GM21576 (cell line): ENCODE measurements at regions not wholly inside any gene's neighbourhood (a gene's known extent, or its start where the extent isn't known, plus 50 kb on each side); places are given as distances from the start of the nearest gene placed in this dataset.

Experiments
- ATAC-seq: cut with Tn5 transposase; IDR thresholded peaks from one replicate; pipeline ENCODE4 v1.9.1; 2021; ENCODE audit warnings: mild to moderate bottlenecking, moderate library complexity; ENCODE audit not compliant: unreplicated experiment

DNA sequence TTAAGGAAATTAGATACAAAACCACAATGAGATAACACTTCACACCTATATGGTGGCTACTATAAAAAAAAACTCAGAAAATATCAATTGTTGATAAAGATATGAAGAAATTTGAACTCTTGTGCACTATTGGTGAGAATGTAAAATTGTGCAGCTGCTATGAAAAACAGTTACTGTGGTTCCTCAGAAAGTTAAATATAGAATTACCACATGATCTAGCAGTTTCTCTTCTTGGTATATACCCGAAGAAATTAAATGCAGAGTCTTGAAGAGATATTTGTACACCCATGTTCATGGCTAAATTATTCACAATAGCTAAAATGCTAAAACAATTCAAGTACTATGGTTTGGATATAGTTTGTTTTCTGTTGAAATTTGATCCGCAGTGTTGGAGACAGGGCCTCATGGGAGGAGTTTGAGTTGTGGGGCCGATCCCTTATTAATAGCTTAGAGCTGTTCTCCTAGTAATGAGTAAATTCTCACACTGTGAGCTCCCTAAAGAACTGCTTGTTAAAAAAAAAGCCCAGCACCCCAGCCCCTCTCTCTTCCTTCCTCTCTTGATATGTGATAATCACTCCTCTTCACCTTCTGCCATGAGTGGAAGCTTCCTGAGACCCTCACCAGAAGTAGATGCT, 1412.1 kb downstream of the PLA2G4A start:
- ATAC-seq = no peak

DNA sequence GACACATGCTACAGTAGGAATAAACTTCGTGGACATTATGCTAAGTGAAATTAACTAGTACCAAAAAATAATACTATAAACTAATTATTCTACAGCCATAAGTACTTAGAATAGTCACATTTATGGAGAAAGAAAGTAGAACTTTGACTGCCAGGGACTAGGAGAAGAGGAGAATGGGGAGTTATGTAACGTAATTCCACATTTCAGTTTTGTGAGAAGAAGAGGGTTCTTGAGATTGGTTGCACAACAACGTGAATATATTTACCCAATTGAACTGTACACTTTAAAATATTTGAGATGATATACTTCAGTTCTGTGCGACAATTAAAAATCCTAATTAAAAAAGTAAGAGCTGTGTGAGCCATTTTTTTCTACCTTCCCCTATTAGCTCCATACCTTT, 1412.9 kb downstream of the PLA2G4A start:
- no peak for ATAC-seq

DNA sequence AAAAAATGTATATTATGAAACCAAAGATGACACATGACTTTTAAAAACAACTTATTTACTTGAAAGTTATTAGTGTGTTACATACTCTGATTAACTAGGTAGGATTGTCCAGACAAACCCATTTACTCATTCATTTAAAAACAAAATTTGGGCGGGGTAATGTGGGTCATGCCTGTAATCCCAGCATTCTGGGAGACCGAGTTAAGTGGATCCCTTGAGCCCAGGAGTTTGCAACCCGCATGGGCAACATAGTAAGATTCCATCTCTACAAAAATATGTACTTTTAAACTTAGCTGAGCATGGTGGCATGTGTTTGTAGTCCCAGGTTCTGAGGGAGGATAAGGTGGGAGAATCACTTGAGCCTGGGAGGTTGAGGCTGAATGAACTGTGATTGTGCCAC, 1414.7 kb downstream of the PLA2G4A start:
- no peak for ATAC-seq

DNA sequence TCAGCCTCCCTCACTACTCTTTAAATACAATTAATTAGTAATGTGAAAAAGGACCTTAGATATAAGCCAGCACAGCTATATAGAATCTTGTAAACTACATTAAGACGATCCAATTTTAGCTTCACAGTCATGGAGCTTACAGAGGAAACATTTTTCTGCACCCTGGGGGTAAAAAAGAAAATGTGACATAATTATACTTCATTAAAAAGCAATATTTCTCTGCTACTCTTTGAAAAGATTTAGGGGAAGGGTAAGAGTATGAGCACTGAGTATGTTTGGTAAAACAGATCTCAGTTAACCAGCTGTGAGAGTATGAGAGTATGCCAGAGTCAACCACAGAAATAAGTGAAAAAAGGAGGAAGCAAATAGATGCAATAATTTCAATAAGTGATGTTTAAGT, 1415.9 kb downstream of the PLA2G4A start:
- ATAC-seq = no peak

DNA sequence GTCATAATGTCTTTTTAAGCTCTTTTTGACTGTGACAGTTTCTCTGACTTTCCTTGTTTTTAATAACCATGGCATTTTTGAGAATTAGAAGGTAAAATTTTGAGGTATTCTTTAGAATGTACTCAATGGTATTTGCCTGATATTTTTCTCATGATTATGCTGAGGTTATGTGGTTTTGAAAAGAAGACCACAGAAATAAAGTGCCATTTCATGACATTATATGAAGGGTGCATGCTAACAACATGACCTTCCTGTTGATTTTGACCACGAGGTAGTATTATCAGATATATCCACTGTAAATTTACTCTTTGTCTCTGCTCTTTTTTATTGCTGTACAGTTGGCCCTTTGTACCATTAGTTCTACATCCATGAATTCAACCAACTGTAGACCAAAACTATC, 1418.5 kb downstream of the PLA2G4A start:
- ATAC-seq = no peak

DNA sequence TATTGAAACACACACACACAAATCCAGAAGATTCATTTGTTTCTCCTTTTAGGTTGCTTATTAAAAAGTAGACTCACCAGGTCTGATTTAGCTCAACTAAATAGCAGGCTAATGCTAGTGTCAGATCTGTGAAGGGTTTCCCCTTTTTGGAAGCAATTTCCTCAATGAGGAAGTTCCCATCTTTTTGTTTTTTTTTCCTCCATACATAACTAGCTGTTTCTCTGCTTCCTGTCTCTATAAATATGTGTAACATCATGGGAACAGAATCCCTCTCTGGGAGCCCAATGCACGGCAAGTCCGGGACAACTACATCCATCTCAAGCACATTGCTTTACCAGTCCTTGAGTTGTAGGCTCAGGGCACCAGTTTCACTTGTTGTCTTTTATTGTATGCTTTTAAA, 1421.1 kb downstream of the PLA2G4A start:
- no peak for ATAC-seq

DNA sequence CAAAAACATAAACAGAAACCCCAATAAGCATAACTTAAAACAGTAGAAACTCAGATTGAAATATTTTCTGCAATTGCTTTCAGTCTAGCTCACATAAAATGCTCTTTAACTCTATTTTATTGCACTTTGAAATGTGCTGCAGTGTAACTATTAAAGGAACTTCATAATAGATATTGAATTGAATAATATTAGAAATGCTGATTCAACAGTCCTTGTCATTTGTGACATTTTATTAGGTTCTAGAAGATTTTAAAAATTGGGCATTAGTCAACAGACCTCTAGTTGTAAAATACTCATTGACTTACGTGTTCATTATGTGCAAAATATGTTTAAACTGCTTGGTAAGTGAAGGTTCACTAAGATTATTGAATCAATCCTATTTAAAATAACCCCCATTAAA, 1422.3 kb downstream of the PLA2G4A start:
- no peak for ATAC-seq

DNA sequence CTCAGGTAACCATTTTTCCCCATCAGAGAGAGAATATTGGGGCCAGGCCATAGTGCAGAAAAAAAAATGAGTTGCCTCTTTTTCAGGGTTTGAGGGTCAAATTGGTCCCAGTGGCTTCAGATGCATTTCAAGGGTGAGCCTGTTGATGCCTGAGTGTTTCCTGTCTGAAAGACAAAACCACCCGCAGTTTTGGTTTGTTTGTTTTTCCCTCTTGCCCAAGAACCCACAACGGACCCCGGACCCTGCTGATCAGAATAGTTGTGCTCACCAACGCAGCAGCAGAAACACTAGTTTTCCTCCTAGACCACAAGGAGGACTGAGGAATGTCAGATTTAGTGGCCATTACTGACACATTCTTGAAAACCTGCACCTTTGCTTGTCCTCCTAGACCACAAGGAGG, 1433.1 kb downstream of the PLA2G4A start:
- ATAC-seq = no peak

DNA sequence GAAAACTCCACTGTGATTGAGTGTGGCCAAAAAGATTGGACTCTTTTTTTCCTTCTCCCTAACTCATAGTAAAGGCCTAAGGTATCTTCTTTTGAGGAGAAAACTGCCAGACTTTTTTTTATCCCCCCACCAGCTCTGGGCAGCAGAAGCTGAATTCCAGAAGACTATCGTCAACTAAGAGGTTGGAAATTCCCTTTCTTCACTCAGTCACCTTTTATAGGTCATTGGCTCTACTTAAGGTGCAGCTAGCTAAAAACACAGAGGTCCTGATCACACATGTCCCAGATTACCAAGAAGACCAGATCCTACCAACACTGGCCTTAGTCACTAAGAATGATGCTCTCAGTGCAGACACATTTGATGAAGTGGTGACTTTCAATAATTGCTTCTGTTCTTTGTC, 1441.2 kb downstream of the PLA2G4A start:
- ATAC-seq = no peak

DNA sequence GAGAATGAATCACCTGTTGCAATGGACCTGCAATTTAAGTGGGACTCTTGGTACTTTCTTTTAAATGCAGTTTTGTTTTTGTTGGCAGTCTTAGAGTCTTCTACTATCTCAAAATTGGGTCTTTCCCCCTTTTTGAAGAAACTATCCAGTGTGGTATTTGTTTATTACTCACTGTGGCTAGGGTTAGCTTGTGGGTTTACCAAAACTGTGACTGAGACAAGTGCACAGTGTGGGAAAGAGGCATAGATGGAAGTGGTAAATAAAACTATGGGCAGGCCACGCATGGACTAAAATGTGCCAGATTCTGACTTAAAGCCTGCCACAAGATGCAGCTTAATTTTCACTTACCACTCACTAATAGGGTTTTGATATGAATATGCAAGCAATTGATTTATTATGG, 1441.7 kb downstream of the PLA2G4A start:
- no peak for ATAC-seq

DNA sequence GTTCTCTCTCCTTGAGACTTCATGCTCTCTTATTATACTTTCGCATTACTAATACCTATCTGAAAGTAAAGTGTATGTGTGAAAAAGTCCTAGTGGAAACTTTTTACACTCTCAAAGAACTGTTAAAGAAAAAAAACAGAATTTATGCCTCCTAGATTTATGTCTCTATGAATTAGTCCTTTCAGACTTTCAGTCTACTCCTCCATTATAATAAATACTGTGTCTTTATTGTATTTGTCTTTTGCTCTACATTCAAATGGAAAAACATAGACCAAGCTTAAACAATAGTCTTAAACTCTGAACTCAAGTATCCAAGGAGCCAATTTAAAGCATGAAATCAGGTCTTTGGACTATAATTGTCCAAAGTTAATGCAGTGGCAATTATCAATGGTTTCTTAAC, 1449.0 kb downstream of the PLA2G4A start:
- no peak for ATAC-seq

DNA sequence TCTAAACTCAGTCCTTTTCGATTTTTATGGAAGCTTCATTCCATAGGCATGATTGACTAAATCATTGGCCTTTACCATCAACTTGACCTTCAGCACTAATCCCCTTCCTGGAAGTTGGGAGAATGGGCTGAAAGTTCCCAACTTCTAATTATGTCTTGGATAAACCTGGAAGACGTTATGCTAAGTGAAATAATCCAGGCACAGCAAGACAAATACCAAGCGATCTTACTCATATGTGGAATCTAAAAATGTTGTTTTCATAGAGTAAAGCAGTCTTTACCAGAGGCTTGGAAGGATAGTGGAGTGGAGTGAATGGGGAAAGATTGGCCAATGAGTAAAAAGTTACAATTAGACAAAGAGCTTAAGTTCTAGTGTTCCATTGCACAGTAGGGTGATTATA, 1453.2 kb downstream of the PLA2G4A start:
- no peak for ATAC-seq

DNA sequence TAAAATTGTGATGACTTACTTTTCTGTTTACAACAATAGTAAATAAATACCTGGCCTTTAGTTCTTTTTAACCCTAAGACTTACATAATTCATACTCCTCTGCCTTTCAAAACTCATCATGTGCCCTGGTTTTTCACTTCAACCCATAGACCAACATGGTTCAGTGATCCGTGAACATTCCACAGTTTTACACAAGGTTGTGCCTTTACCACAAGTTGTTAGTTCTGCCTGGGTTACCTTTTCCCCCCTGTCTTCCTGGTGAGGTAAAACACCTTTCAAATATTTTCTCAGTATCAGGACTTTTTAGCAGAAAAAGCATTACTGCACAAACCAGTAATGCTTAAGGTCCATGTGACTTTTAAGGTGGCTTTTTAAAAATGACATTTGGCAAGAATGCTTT, 1466.4 kb downstream of the PLA2G4A start:
- no peak for ATAC-seq

DNA sequence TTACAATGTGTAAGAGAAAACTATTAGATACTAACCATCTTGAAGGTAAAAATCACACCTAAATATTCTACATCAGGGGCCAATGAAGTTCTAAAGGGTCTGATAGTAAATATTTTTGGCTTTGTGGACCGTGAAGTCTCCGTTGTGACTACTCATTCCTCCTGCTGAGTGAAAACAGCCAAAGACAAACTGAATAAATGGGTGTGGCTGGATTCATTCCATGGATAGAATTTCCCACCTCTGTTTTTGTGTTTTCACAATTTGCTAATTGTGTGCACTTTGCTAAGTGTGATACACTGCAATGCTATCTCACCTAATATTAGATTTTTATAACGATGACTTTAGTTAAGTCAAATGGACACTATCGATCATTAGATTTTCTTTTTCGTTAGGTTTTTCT, 1474.0 kb downstream of the PLA2G4A start:
- no peak for ATAC-seq

DNA sequence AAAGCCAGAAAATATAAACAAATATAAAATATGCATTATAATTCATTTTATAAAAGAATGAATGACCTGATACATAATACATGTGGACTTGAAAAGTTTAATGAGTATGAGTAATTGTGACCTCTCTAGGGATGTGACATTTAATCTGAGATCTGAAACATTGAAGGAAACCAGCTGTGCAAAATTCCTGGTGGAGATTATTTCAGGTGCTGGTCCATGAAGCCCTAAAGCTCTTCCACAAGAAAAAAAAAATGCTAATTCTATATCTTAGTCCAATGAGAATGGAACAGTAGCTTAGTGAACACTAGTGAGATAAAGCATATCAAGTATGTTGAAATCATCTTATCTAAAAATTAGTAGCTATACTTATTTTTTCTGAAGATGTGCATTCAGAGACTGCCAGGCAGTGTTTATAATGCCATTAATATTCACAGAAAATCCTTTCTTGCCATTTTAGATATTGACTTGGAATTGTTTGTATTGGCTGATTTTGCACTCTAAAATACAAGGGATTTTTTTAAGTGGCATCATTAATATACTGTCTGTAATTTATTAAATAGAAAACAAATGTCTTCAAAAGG, 1485.9 kb downstream of the PLA2G4A start:
- no peak for ATAC-seq

DNA sequence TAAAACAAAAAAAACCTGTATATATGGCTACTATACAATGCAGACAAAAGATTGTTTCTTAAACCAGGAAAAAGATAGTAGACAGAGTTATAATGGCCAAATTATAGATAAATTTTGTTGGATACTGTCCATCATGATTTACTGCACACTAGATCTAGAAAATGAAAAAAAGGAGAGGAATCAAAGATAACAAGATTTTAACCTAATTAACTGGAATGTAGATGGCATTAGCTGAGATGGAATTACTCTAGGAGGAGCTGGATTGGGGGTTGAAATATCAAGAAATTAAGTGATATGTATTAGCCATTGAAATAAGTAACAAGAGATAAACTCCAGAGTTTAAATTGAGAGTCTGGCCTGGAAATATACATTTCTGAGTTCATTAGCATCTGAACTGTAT, 1489.1 kb downstream of the PLA2G4A start:
- no peak for ATAC-seq

DNA sequence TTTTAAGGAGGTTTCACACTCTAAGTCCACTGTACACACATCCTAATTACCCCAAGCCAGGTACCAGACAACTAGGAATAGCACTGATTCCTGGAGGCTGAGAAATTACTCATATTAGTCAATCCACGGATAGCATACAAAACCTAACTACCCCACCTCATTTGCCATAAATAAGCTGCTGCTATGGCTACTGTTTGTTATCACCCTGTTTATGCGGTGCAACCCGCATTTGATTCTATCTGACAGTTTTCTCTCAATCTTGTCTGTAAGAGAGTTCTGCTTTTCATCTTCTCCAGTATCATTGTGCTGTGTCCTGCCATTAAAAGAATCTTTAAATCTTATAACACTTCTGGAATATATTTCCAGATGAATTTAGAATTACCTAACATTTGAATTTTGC, 1496.5 kb downstream of the PLA2G4A start:
- ATAC-seq = no peak

DNA sequence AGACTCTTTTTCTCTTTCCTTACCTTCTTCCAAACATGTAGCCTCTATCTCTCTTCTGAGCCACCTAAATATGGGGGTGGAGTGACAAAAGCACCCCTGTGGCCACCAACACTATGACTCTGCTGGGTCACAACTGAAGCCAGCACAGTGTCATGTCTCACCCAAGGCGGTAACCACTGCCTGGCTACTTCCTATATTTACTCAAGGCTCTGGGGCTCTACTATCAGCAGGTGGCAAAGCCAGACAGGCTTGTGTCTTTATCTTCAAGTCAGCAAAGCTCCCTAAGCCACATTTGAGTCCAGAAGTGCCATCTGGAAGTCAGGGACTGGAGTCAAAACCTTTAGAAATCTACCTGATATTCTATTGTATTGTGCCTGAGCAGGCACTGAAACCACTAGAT, 1515.2 kb downstream of the PLA2G4A start:
- no peak for ATAC-seq

DNA sequence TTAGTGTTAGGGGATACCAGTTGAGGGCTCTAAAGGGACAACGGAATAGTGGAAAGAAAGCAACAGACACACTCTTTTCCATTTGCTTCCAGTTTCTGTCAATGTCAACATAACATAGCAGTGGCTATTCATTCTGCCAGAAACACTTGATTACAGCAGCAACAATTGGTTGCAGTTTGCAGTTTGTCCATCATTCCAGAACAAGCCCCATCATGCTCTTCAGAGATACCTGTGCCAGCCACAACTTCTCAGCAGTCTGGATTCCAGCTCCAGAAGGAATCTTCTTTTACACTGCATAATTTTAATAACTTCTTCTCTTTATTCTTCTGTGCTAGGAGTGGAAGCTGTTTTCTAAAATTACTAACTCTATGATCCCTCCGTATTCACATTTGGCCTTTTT, 1521.4 kb downstream of the PLA2G4A start:
- no peak for ATAC-seq

DNA sequence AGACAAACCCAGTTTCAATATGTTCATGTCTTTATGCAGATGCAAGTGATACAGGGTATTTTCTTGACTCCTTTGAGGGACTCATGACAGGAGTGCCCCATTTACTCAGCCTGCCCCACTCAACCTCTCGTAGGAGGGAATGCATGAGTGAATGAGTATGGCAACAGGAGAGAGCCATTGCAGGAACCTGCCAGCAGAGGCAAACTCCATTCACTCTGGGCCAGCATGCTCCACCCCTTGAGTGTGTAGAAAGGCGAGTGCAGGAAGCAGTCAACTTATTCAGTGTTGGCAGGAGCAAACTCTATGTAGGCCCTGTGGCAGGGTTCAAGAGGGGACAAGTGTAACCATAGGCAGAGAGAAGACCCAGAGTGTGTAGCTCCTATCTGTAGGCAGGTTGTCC, 1526.3 kb downstream of the PLA2G4A start:
- ATAC-seq = no peak

DNA sequence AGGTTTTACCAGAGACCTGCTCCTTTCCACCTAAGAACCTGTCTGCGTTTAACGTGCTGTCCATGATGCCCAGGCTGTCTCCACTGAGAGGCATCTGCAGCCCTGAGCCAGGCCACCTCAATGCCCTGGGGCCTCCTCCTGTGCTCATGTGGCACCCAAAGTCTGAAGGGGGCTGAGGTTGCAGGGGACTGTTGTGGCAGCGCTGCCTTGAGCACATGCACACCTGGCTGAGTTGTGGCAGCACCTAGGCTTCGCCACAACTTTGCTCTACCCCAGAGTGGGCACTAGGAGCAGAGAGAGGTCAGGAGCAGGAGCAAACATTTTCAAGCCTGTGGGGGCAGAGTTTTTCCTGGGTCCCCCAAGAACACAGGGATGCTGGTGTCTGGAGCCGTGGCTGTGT, 1527.1 kb downstream of the PLA2G4A start:
- no peak for ATAC-seq

DNA sequence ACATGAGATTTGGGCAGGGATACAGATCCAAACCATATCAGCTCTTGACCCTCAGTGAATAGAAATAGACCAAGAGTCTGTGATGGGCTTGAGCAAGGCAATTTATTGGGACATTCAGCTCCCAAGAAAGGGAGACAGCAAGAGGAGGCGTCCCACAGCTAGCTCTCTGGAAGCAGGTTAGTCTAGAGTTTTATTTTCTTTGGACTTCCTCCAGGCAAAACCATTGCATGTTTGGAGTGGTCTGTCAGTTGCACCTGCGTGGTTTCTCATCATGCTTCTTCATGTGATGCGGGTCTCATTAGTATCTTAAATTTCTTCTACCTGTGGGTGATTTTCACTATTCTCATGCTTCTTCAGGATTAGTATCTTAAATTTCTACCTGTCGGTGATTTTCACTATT, 1530.6 kb downstream of the PLA2G4A start:
- no peak for ATAC-seq

DNA sequence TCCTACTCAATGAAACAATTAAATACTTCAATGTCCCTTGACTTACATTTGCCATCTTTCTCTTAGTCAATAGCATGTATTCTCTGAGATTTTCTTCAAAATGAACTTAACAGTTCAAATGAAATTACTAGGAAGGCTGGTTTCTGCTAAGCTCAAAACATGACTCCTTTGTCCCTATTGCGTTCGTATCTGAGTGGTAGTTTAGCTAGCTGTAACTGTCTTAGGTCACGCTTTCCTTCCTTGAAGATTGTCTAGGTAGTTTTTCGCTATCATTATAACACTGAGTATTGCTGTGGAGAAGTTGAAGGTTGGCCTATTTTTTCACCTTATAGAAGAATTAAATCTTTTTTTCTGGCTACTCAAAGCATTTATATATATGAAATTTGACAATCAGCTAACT, 1535.2 kb downstream of the PLA2G4A start:
- ATAC-seq = no peak
